Progenitor cell of endocrine pancreas (in vitro differentiated cells): ENCODE measurements at regions not wholly inside any gene's neighbourhood (a gene's known extent, or its start where the extent isn't known, plus 50 kb on each side); places are given as distances from the start of the nearest gene placed in this dataset.

Source experiments
- DNase-seq: peaks from one replicate; pipeline ENCODE4 v3.0.0; 2021; ENCODE audit warnings: low spot score; ENCODE audit not compliant: unreplicated experiment
- H3K27ac Mint-ChIP-seq: 2 replicates; pipeline ENCODE4 v1.8.0; 2021; ENCODE audit warnings: mild to moderate bottlenecking, moderate library complexity, mixed read lengths
- H3K27me3 Mint-ChIP-seq: 2 replicates; pipeline ENCODE4 v1.8.0; 2021; ENCODE audit warnings: mixed read lengths
- H3K36me3 Mint-ChIP-seq: 2 replicates; pipeline ENCODE4 v1.8.0; 2022; ENCODE audit warnings: mixed read lengths; ENCODE audit not compliant: insufficient read depth
- H3K4me1 Mint-ChIP-seq: 2 replicates; pipeline ENCODE4 v1.8.0; 2021; ENCODE audit warnings: low read depth, mixed read lengths
- H3K4me3 Mint-ChIP-seq: 2 replicates; pipeline ENCODE4 v1.8.0; 2021; ENCODE audit warnings: low read depth, mild to moderate bottlenecking, moderate library complexity, mixed read lengths
- H3K9me3 Mint-ChIP-seq: 2 replicates; pipeline ENCODE4 v1.8.0; 2021; ENCODE audit warnings: low read depth, mixed read lengths
- TF ChIP-seq, protein P1 (sequence below): fragments of 200-600 bp; sonication (generic); IDR thresholded peaks from one replicate; pipeline ENCODE4 v1.5.0; 2021; ENCODE audit warnings: antibody characterized with exemption, mild to moderate bottlenecking; ENCODE audit not compliant: unreplicated experiment

DNA sequence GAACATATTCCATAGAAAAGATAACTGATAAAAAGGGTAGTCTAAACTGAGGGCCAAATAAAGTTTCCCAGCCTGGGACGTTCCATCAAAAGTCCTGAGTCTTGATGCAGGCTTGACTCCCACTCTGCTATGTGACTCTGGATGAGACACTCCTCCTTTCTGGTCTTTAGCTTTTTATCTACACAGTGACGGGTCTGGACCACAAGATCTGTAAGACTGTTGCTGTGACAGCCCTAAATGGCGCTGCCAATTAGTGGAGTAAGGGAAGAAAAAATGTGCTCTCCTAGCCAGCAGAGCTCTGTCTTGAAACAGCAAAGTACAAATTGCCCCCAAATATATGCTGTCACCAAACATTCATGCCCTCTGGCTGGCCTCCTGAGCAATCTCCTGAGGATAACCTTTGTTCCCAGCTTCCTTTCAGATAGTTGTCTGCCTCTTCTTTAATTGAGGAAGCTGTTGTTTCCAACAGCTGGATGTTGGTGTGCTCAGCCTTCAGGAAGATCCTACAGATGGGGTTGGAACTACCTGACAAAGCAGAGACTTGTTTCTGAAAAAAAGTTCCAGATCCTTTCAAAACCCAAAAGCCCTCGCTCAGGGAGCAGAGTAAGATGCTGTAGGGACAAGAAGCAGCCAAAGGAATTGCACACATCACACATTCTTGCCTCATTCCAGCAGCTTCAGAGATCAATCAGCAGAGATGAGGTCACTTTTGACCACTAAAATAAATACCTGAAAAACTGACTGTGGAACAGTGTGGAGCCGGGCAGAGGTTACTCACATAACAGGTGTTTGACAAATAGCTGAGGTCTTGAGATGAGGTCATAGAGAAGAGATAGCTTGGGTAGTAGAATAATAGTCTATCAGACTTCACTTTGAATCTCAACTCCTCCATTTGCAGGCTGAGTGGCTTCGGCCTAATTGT, 383.4 kb upstream of the FGF13 start:
- TF ChIP-seq, protein P1, sequence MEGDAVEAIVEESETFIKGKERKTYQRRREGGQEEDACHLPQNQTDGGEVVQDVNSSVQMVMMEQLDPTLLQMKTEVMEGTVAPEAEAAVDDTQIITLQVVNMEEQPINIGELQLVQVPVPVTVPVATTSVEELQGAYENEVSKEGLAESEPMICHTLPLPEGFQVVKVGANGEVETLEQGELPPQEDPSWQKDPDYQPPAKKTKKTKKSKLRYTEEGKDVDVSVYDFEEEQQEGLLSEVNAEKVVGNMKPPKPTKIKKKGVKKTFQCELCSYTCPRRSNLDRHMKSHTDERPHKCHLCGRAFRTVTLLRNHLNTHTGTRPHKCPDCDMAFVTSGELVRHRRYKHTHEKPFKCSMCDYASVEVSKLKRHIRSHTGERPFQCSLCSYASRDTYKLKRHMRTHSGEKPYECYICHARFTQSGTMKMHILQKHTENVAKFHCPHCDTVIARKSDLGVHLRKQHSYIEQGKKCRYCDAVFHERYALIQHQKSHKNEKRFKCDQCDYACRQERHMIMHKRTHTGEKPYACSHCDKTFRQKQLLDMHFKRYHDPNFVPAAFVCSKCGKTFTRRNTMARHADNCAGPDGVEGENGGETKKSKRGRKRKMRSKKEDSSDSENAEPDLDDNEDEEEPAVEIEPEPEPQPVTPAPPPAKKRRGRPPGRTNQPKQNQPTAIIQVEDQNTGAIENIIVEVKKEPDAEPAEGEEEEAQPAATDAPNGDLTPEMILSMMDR: no peak
- Mint-ChIP-seq H3K9me3 (no peaks in the 10 kb centered on the region), H3K4me3 (no peak overlapping the region), H3K27ac (no peak overlapping the region), H3K4me1 (peaks cover 5% of the 10 kb centered on the region), H3K27me3 (no peaks in the 10 kb centered on the region), H3K36me3 (no peaks in the 10 kb centered on the region)
- DNase-seq: no peak

DNA sequence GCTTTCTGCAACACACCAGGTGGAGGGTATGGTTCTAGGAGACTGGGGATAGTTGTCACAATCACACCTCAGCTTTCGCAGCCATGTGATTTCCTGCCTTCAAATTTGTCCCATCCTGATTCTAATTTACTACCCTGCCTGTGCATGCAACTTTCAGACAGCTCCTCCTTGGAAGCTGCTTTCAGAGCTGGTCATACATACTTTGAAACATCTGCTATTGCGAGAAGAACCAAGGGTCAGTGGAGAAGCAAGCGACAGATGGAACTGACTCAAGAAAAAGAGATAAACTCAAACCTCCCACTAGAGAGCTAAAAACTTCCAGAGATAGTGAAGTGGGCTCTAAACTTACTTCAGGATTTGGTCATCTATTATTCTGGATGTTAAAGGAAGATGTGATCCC, 381.7 kb upstream of the FGF13 start:
- no peaks in the 10 kb centered on the region for H3K9me3 Mint-ChIP-seq
- H3K36me3 Mint-ChIP-seq: no peaks in the 10 kb centered on the region
- H3K27me3 Mint-ChIP-seq: no peaks in the 10 kb centered on the region
- no peak overlapping the region for H3K27ac Mint-ChIP-seq
- no peak overlapping the region for H3K4me3 Mint-ChIP-seq
- H3K4me1 Mint-ChIP-seq: peaks cover 6% of the 10 kb centered on the region
- no peak for DNase-seq
- TF ChIP-seq, protein P1: no peak

DNA sequence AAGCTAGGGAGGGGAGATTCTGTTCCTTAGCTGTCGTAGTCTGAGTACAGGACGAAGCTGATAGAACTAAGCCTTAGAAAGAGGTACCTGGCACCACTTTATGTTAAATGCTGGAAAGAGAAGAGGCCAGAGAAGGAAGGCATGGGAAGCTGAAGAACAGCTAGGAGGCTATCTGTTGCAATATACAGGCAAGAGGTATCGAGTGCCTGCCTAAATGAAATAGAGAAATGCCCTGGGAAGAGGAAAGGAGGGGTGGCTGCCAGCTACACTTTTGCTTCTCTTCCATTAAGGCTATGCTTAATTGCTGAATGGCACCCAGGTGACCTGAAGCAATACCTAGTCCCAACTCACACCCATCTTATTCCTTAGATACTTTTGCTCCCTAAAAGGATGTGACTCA, 380.4 kb upstream of the FGF13 start:
- no peaks in the 10 kb centered on the region for H3K9me3 Mint-ChIP-seq
- H3K36me3 Mint-ChIP-seq: no peaks in the 10 kb centered on the region
- no peaks in the 10 kb centered on the region for H3K27me3 Mint-ChIP-seq
- DNase-seq: no peak
- H3K4me1 Mint-ChIP-seq: peaks cover 8% of the 10 kb centered on the region
- no peak overlapping the region for H3K27ac Mint-ChIP-seq
- TF ChIP-seq, protein P1: no peak
- no peak overlapping the region for H3K4me3 Mint-ChIP-seq

DNA sequence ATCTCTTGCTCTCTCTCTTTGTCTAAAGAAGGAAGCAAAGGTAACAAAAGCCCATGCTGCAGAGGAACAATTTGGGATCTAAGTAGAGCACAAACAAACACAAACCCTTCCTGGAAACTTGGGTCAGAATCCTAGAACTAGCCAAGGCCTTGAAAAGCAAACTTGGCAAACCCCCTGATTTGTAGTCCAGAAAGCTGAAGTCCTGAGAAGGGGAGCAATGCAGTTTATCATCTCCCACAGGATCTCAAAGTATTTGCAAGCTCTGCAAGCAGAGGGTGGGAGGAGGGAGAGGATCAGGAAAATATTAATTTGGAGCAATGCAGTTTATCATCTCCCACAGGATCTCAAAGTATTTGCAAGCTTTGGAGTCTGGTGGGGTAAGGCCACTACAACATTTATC, 379.5 kb upstream of the FGF13 start:
- Mint-ChIP-seq H3K36me3 (no peaks in the 10 kb centered on the region), H3K9me3 (no peaks in the 10 kb centered on the region), H3K27me3 (no peaks in the 10 kb centered on the region), H3K4me1 (peaks cover 8% of the 10 kb centered on the region), H3K4me3 (no peak overlapping the region), H3K27ac (no peak overlapping the region)
- TF ChIP-seq, protein P1: no peak
- DNase-seq: no peak

DNA sequence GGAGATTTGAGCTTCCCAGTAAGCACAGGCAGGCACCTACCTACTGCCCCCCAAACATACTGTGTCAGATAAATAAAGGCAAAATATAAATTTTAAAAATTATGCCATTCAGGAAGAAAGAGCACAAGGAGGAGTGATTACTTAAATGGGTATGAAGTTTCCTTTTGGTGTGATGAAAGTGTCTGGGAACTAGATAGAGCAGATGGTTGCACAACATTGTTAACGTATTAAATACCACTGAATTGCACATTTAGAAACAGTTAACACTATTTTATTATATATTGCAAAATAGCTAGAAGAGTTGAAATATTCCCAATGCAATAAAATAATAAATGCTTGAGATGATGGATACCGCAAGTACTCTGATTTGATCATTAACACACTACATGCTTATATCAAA, 374.7 kb upstream of the FGF13 start:
- DNase-seq: no peak
- Mint-ChIP-seq H3K27me3 (no peaks in the 10 kb centered on the region), H3K9me3 (no peaks in the 10 kb centered on the region), H3K4me1 (peaks cover 3% of the 10 kb centered on the region), H3K27ac (no peak overlapping the region), H3K36me3 (no peaks in the 10 kb centered on the region), H3K4me3 (no peak overlapping the region)
- TF ChIP-seq, protein P1: no peak
